HEK293T (cell line): ENCODE measurements at regions not wholly inside any gene's neighbourhood (a gene's known extent, or its start where the extent isn't known, plus 50 kb on each side); places are given as distances from the start of the nearest gene placed in this dataset.

Source experiments
- CTCF ChIA-PET: fragments of 350-600 bp; formaldehyde crosslinking; extraction: SDS; loops from one replicate; lab custom pipeline; 2021; ENCODE audit warnings: antibody characterized with exemption, inconsistent platforms; lab: Yijun Ruan, JAX
- POLR2A ChIA-PET: fragments of 350-600 bp; formaldehyde crosslinking; extraction: SDS; loops from one replicate; lab custom pipeline; 2020; ENCODE audit warnings: antibody characterized with exemption, inconsistent platforms; lab: Yijun Ruan, JAX
- DNase-seq: peaks from one replicate; pipeline ENCODE4 v3.0.0; 2012; ENCODE audit warnings: mixed read lengths; ENCODE audit errors: extremely low spot score
- ARNT ChIP-seq: fragments of 450-650 bp; IDR thresholded peaks from 2 replicates; pipeline ENCODE4 v1.6.1; 2017; ENCODE audit warnings: mild to moderate bottlenecking
- BHLHE40 ChIP-seq: fragments of 450-650 bp; IDR thresholded peaks from 2 replicates; pipeline ENCODE4 v1.6.1; 2016; ENCODE audit warnings: mild to moderate bottlenecking, moderate library complexity, borderline replicate concordance
- CTBP1 ChIP-seq: fragments of 450-650 bp; IDR thresholded peaks from 2 replicates; pipeline ENCODE4 v1.6.1; 2016; ENCODE audit warnings: borderline replicate concordance
- ELF4 ChIP-seq: fragments of 450-650 bp; IDR thresholded peaks from 2 replicates; pipeline ENCODE4 v1.6.1; 2017; ENCODE audit warnings: antibody characterized with exemption
- FOXA1 ChIP-seq: fragments of 450-650 bp; IDR thresholded peaks from 2 replicates; pipeline ENCODE4 v1.6.1; 2016; ENCODE audit warnings: mild to moderate bottlenecking
- FOXK2 ChIP-seq: fragments of 450-650 bp; IDR thresholded peaks from 2 replicates; pipeline ENCODE4 v1.6.1; 2016; ENCODE audit warnings: mild to moderate bottlenecking
- FOXM1 ChIP-seq: fragments of 450-650 bp; IDR thresholded peaks from 2 replicates; pipeline ENCODE4 v1.6.1; 2017; ENCODE audit warnings: mild to moderate bottlenecking, borderline replicate concordance
- HDGF ChIP-seq: fragments of 450-650 bp; IDR thresholded peaks from 2 replicates; pipeline ENCODE4 v1.6.1; 2017; ENCODE audit warnings: antibody characterized with exemption, borderline replicate concordance
- L3MBTL2 ChIP-seq: fragments of 450-650 bp; conservative IDR thresholded peaks from 2 replicates; pipeline ENCODE4 v1.6.1; 2016; ENCODE audit warnings: mild to moderate bottlenecking
- LEF1 ChIP-seq: fragments of 450-650 bp; IDR thresholded peaks from 2 replicates; pipeline ENCODE4 v1.6.1; 2017; ENCODE audit warnings: mild to moderate bottlenecking, borderline replicate concordance
- NFRKB ChIP-seq: fragments of 450-650 bp; IDR thresholded peaks from 2 replicates; pipeline ENCODE4 v1.6.1; 2016; ENCODE audit warnings: mild to moderate bottlenecking, moderate library complexity
- SP1 ChIP-seq: fragments of 450-650 bp; IDR thresholded peaks from 2 replicates; pipeline ENCODE4 v1.6.1; 2017
- SUZ12 ChIP-seq: fragments of 450-650 bp; IDR thresholded peaks from 2 replicates; pipeline ENCODE4 v1.6.1; 2016; ENCODE audit warnings: mild to moderate bottlenecking
- TARDBP ChIP-seq: fragments of 450-650 bp; IDR thresholded peaks from 2 replicates; pipeline ENCODE4 v1.6.1; 2016
- ZNF384 ChIP-seq: fragments of 450-650 bp; IDR thresholded peaks from 2 replicates; pipeline ENCODE4 v1.6.1; 2016
- TF ChIP-seq, protein P1 (sequence below): fragments of 450-650 bp; IDR thresholded peaks from 2 replicates; pipeline ENCODE4 v1.6.1; 2016

DNA sequence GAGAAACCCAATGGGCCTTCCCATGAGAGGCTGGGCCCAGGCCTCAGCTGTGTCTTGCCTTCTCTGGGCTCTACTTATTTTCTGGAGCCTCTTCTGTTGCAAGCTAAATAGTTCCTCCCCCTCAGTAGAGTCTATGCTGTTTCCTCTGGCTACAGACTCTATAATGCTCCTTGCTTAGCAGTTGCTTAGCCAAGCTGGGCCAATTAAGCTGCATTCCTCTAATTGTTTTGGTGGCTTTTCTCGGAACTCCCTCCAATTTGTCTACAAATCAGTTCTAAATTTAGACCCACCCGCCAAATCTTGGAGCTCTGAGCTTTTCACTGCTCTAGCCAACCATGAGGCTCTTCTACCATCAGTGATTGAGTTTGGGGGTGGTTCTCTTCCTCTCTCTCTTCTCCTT is 302.7 kb upstream of the ASIC2 start:
- TF ChIP-seq ELF4, result no peak
- TF ChIP-seq CTBP1, result no peak
- no peak for TF ChIP-seq ARNT
- TF ChIP-seq FOXK2, result no peak
- no peak for TF ChIP-seq SUZ12
- CTCF ChIA-PET, result no interaction called here
- POLR2A ChIA-PET, result no interaction called here
- DNase-seq, result no peak

- ChIA-PET CTCF (no interaction called here), POLR2A (no interaction called here)
- TF ChIP-seq CTBP1, result no peak
- TF ChIP-seq L3MBTL2, result no peak
- no peak for TF ChIP-seq ELF4
- no peak for TF ChIP-seq ZNF384
- TF ChIP-seq HDGF, result no peak
- TF ChIP-seq TARDBP, result no peak
- TF ChIP-seq, protein P1, sequence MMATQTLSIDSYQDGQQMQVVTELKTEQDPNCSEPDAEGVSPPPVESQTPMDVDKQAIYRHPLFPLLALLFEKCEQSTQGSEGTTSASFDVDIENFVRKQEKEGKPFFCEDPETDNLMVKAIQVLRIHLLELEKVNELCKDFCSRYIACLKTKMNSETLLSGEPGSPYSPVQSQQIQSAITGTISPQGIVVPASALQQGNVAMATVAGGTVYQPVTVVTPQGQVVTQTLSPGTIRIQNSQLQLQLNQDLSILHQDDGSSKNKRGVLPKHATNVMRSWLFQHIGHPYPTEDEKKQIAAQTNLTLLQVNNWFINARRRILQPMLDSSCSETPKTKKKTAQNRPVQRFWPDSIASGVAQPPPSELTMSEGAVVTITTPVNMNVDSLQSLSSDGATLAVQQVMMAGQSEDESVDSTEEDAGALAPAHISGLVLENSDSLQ, result no peak
- TF ChIP-seq NFRKB, result no peak
- no peak for TF ChIP-seq BHLHE40
- TF ChIP-seq SP1, result no peak
- no peak for TF ChIP-seq FOXA1
- no peak for TF ChIP-seq ARNT
- TF ChIP-seq FOXK2, result no peak
- no peak for TF ChIP-seq LEF1
- TF ChIP-seq FOXM1, result no peak
- no peak for TF ChIP-seq SUZ12
These were observed 303.8 kb upstream of the ASIC2 start for GRCh38 chr17:33596899-33597298.

DNA sequence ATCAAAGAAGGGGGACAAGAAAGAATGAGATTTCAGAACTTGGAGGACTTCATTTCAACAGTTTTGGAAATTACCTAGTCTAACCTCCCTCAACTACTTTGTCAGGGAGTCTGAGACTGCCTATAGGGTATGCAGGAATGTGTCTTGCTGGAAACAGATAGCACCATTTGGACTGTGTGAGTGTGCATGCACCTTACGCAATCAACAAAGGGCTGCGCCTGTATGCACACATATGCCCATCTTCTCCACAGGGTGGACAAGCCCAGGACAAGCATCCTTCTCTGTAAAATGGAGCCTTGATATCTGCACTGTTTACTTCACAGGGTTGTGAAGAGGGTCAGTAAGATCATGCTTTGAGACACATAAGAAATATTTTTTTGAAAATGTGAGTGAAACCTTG is 305.7 kb upstream of the ASIC2 start:
- ChIA-PET POLR2A (no interaction called here), CTCF (no interaction called here)
- no peak for DNase-seq
- TF ChIP-seq SP1 (no peak), BHLHE40 (no peak), FOXK2 (no peak), LEF1 (no peak), HDGF (no peak), ARNT (no peak), NFRKB (no peak), CTBP1 (no peak), SUZ12 (no peak)

More at GRCh38 chr17:33596899-33597298, 303.8 kb upstream of the ASIC2 start:
- DNase-seq, result no peak

DNA sequence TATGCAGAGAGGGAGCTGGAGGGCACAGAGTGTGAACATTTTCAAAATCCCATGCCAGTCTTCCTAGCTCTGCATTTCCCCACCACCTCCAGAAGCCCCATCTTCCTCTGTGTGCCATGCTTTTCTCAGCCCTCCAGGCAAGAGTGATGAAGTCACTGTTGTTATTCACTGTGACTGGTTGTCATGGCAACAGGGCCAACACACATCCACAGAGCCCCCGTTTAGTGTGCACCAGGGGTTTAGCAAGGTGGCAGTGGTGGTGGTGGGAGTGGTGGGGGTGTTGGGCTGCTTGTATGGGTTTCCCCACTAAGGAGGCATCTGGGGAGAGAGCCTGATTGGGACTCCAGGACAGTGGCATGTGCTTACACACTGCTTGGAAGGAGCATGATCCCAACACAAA is 309.9 kb upstream of the ASIC2 start:
- POLR2A ChIA-PET, result no interaction called here
- TF ChIP-seq SUZ12 (no peak), FOXK2 (no peak), SP1 (no peak), NFRKB (no peak), HDGF (no peak), ELF4 (no peak), BHLHE40 (no peak), FOXA1 (no peak), L3MBTL2 (no peak), ARNT (no peak), FOXM1 (no peak), LEF1 (no peak)
- TF ChIP-seq, protein P1, result no peak
- CTCF ChIA-PET, result no interaction called here
- DNase-seq, result no peak

- POLR2A ChIA-PET, result no interaction called here
- CTCF ChIA-PET, result no interaction called here
- DNase-seq, result no peak
- TF ChIP-seq FOXK2 (no peak), ELF4 (no peak), SP1 (no peak), ARNT (no peak), L3MBTL2 (no peak), ZNF384 (no peak), TARDBP (no peak), FOXA1 (no peak), BHLHE40 (no peak), CTBP1 (no peak)
- TF ChIP-seq, protein P1, result no peak
These were observed 310.7 kb upstream of the ASIC2 start for GRCh38 chr17:33603789-33604188.

DNA sequence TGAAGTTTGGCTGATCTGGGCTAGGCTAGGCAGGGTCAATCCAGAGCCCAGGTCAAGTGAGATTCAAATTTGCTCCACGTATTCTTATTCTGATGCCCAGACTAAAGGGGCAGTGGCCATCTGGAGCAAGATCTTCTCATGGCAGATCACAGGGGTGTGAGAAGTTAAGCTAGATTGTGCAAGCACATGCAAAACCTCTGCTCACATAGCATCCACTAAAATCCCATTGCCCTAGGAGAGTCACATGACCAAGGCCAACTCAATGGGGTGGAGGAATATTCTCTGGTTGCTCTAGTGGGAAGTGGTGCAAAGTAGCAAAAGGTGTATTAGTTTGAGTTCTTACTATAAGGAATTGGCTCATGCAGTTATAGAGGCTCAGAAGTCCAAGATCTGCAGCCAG is 318.4 kb upstream of the ASIC2 start:
- POLR2A ChIA-PET, result no interaction called here
- CTCF ChIA-PET, result no interaction called here
- TF ChIP-seq NFRKB (no peak), FOXA1 (no peak), CTBP1 (no peak), SUZ12 (no peak), ELF4 (no peak), HDGF (no peak), FOXM1 (no peak), L3MBTL2 (no peak), ZNF384 (no peak), FOXK2 (no peak), LEF1 (no peak), SP1 (no peak), ARNT (no peak), BHLHE40 (no peak)
- TF ChIP-seq, protein P1, result no peak
- DNase-seq, result no peak
